Fibroblast of villous mesenchyme (primary cell): ENCODE measurements at regions not wholly inside any gene's neighbourhood (a gene's known extent, or its start where the extent isn't known, plus 50 kb on each side); places are given as distances from the start of the nearest gene placed in this dataset.
"Not testable (repeated sequence)": the region's sequence is repeated elsewhere in the genome, so short reads cannot be mapped to it uniquely, and the experiment has no call there.

ENCODE experiments used
- DNase-seq: peaks from one replicate; pipeline ENCODE4 v3.0.0-alpha.2; 2010; ENCODE audit warnings: low read depth
- H3K4me3 ChIP-seq: 2 replicates; pipeline ENCODE4 v1.5.1; 2011; ENCODE audit warnings: low read depth, mild to moderate bottlenecking, low read length
- CTCF ChIP-seq: IDR thresholded peaks from 2 replicates; pipeline ENCODE4 v1.5.1; 2012; ENCODE audit warnings: low read depth, mild to moderate bottlenecking, low read length; ENCODE audit not compliant: insufficient read depth

GRCh38 chr5:63220244-63220643 lies 641.6 kb downstream of the LRRC70 start:
- no peak for DNase-seq
- no peak for TF ChIP-seq CTCF
- no peak overlapping the region for H3K4me3 ChIP-seq

DNA sequence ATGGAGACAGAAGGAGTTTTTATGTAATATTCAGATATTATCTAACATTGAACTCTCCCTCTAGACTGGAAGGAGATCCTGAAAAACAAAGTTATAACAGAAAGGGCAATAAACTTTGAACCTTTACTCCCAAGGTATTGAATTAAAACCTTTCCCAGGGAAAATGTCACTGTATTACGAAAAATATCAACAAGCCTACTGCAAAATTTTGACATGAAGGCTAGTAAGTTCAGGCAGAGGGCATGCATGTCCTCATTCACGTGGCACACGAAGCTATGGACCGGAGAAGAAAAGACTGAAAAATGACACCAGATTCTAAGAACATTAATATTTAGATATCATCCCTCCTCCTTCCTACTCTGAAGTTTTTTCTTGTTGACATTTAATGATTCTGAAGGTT lies 638.8 kb downstream of the LRRC70 start:
- no peak for DNase-seq
- H3K4me3 ChIP-seq: no peak overlapping the region
- TF ChIP-seq CTCF: no peak

DNA sequence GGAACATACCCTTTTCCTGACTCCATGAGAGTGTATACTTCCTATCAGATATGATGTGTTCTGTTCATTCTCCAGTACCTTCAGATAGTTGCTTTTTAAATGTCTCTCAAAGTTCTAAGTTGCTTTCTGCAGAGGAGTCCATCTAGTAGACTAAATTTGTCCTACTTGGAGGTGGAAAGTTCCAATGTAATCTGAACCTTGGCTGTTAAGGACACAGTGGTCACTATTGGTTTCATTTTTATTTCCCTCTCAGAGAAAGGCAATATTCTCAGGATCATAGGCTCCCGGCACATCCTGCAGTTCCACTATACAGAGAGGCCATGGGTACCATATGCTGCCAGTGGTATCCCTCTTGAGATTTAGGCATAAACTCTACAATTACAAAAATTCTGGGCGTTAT lies 634.6 kb downstream of the LRRC70 start:
- no peak for DNase-seq
- no peak for TF ChIP-seq CTCF
- H3K4me3 ChIP-seq: no peak overlapping the region

- no peak for TF ChIP-seq CTCF
- H3K4me3 ChIP-seq: no peak overlapping the region
- no peak for DNase-seq
Observed at GRCh38 chr5:63211448-63212132, 633.0 kb downstream of the LRRC70 start.

GRCh38 chr5:63205976-63206375 lies 627.4 kb downstream of the LRRC70 start:
- no peak overlapping the region for H3K4me3 ChIP-seq
- no peak for DNase-seq
- no peak for TF ChIP-seq CTCF

DNA sequence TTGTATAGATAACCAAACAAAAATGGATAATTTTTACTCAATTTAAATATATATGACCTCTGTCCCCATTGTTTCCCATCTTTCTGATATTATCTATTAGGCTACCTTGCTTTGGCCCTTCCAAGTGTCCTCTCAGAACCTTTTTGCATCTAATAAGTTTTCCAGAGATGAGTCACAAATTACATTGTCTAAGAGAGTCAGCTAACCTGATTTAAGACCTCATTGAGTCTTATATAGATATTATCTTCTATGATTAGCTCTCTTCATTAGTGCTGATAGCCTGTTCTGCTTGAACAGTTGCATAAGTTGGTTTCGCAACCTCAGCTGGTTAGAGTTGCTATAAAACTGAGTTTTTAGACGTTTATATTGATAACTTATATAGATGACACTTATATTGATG lies 623.1 kb downstream of the LRRC70 start:
- peak; percentile 6 for DNase-seq
- H3K4me3 ChIP-seq: no peak overlapping the region
- no peak for TF ChIP-seq CTCF

GRCh38 chr5:63194126-63194525 lies 615.5 kb downstream of the LRRC70 start:
- no peak overlapping the region for H3K4me3 ChIP-seq
- TF ChIP-seq CTCF: no peak
- DNase-seq: no peak

- not testable (repeated sequence) for H3K4me3 ChIP-seq, DNase-seq
Observed at GRCh38 chr5:63180190-63180589, 601.6 kb downstream of the LRRC70 start.
